HEK293 (cell line): ENCODE measurements at regions not wholly inside any gene's neighbourhood (a gene's known extent, or its start where the extent isn't known, plus 50 kb on each side); places are given as distances from the start of the nearest gene placed in this dataset.

Source experiments
- BCL11A ChIP-seq: fragments of 450-650 bp; formaldehyde crosslinking; IDR thresholded peaks from 2 replicates; pipeline ENCODE4 v1.5.1; 2016; ENCODE audit warnings: low read depth, missing biosample characterization, missing genetic modification characterization
- CTCF ChIP-seq: fragments of 450-650 bp; formaldehyde crosslinking; IDR thresholded peaks from 2 replicates; pipeline ENCODE4 v1.5.1; 2016; ENCODE audit warnings: missing biosample characterization, missing genetic modification characterization
- MYNN ChIP-seq: fragments of 450-650 bp; formaldehyde crosslinking; IDR thresholded peaks from 2 replicates; pipeline ENCODE4 v1.5.1; 2016; ENCODE audit warnings: missing biosample characterization, missing genetic modification characterization, borderline replicate concordance
- PBX3 ChIP-seq: sonication (generic); formaldehyde crosslinking; IDR thresholded peaks from 2 replicates; pipeline ENCODE4 v1.8.1; 2022; ENCODE audit warnings: mild to moderate bottlenecking, moderate library complexity, missing genetic modification reagents
- REST ChIP-seq: fragments of 450-650 bp; formaldehyde crosslinking; IDR thresholded peaks from 2 replicates; pipeline ENCODE4 v1.5.1; 2016; ENCODE audit warnings: missing biosample characterization, missing genetic modification characterization
- SP3 ChIP-seq: fragments of 450-650 bp; formaldehyde crosslinking; IDR thresholded peaks from 2 replicates; pipeline ENCODE4 v1.5.1; 2016; ENCODE audit warnings: missing biosample characterization, missing genetic modification characterization
- TRIM28 ChIP-seq: IDR thresholded peaks from 2 replicates; pipeline ENCODE4 v1.6.1; 2011; ENCODE audit warnings: low read length, control low read depth, borderline replicate concordance
- WT1 ChIP-seq: fragments of 450-650 bp; formaldehyde crosslinking; IDR thresholded peaks from 2 replicates; pipeline ENCODE4 v1.5.1; 2016; ENCODE audit warnings: missing biosample characterization, missing genetic modification characterization
- ZNF473 ChIP-seq: fragments of 450-650 bp; formaldehyde crosslinking; IDR thresholded peaks from 2 replicates; pipeline ENCODE4 v1.5.1; 2017; ENCODE audit warnings: missing biosample characterization, missing genetic modification characterization
- ZNF501 ChIP-seq: fragments of 450-650 bp; formaldehyde crosslinking; IDR thresholded peaks from 2 replicates; pipeline ENCODE4 v1.5.1; 2016; ENCODE audit warnings: missing biosample characterization, missing genetic modification characterization
- ZNF645 ChIP-seq: fragments of 450-650 bp; formaldehyde crosslinking; IDR thresholded peaks from 2 replicates; pipeline ENCODE4; 2016; ENCODE audit warnings: missing biosample characterization, missing genetic modification characterization

GRCh38 chr3:106593381-106593780 is 724.6 kb upstream of the CBLB start:
- TF ChIP-seq CTCF (tag by site-specific recombination) (no peak), MYNN (tag by site-specific recombination) (no peak), PBX3 (CRISPR knock-in tag) (no peak), SP3 (tag by site-specific recombination) (no peak), WT1 (tag by site-specific recombination) (no peak), REST (no peak), ZNF645 (tag by site-specific recombination) (no peak), ZNF501 (no peak), ZNF473 (tag by site-specific recombination) (no peak), BCL11A (tag by site-specific recombination) (no peak), TRIM28 (no peak)
